Neural progenitor cell (in vitro differentiated cells): ENCODE measurements at regions not wholly inside any gene's neighbourhood (a gene's known extent, or its start where the extent isn't known, plus 50 kb on each side); places are given as distances from the start of the nearest gene placed in this dataset.

Source experiments
- EZH2phosphoT487 ChIP-seq: fragments of 200-600 bp; sonication (generic); IDR thresholded peaks from 2 replicates; pipeline ENCODE4 v1.6.1; 2017; ENCODE audit warnings: antibody characterized with exemption
- TF ChIP-seq, protein P1 (sequence below): fragments of 200-600 bp; sonication (generic); IDR thresholded peaks from 2 replicates; pipeline ENCODE4 v1.5.1; 2017; ENCODE audit warnings: antibody characterized with exemption, mild to moderate bottlenecking

DNA sequence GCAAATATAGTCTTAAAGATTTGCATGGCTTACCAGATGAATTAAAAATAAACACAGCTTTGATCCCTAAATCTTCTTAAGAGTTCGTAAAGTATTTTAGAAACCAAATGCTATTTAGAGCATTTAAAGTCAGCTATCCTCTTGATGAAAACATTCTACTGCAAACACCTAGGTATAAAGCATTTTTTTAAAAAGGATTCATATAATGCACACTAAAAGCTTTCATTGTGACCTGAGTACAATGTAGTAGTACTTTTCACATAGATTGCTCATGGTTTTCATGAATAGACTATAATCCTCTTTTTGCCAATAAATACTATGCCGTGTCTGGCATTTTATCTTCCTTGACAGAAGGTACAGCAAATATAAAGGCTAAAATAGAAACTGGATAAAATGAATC is 805.1 kb upstream of the INTU start:
- TF ChIP-seq, protein P1, sequence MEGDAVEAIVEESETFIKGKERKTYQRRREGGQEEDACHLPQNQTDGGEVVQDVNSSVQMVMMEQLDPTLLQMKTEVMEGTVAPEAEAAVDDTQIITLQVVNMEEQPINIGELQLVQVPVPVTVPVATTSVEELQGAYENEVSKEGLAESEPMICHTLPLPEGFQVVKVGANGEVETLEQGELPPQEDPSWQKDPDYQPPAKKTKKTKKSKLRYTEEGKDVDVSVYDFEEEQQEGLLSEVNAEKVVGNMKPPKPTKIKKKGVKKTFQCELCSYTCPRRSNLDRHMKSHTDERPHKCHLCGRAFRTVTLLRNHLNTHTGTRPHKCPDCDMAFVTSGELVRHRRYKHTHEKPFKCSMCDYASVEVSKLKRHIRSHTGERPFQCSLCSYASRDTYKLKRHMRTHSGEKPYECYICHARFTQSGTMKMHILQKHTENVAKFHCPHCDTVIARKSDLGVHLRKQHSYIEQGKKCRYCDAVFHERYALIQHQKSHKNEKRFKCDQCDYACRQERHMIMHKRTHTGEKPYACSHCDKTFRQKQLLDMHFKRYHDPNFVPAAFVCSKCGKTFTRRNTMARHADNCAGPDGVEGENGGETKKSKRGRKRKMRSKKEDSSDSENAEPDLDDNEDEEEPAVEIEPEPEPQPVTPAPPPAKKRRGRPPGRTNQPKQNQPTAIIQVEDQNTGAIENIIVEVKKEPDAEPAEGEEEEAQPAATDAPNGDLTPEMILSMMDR: no peak
- TF ChIP-seq EZH2phosphoT487: no peak
